Chondrocyte (in vitro differentiated cells): ENCODE measurements at regions not wholly inside any gene's neighbourhood (a gene's known extent, or its start where the extent isn't known, plus 50 kb on each side); places are given as distances from the start of the nearest gene placed in this dataset.

Experiments used
- DNase-seq: peaks from one replicate; pipeline ENCODE4 v3.0.0; 2021; ENCODE audit warnings: mixed read lengths, low spot score
- H3K27ac Mint-ChIP-seq: one replicate; pipeline ENCODE4 v1.8.0; 2021; ENCODE audit warnings: mild to moderate bottlenecking, moderate library complexity, mixed read lengths; ENCODE audit not compliant: unreplicated experiment
- H3K27me3 Mint-ChIP-seq: 2 replicates; pipeline ENCODE4 v1.8.0; 2021; ENCODE audit warnings: low read depth, mixed read lengths
- H3K36me3 Mint-ChIP-seq: 2 replicates; pipeline ENCODE4 v1.8.0; 2021; ENCODE audit warnings: low read depth, mixed read lengths
- H3K4me1 Mint-ChIP-seq: 2 replicates; pipeline ENCODE4 v1.8.0; 2021; ENCODE audit warnings: low read depth, mild to moderate bottlenecking, mixed read lengths
- H3K4me3 Mint-ChIP-seq: one replicate; pipeline ENCODE4 v1.8.0; 2021; ENCODE audit warnings: mild to moderate bottlenecking, moderate library complexity, mixed read lengths; ENCODE audit not compliant: unreplicated experiment
- H3K9me3 Mint-ChIP-seq: 2 replicates; pipeline ENCODE4 v1.8.0; 2021; ENCODE audit warnings: low read depth, mixed read lengths
- CTCF ChIP-seq: fragments of 200-600 bp; sonication (generic); IDR thresholded peaks from 2 replicates; pipeline ENCODE4 v1.5.0; 2021; ENCODE audit warnings: antibody characterized with exemption, mild to moderate bottlenecking, moderate library complexity

GRCh38 chr2:150282771-150283371, 204.6 kb downstream of the RND3 start:
- no peak overlapping the region for H3K4me3 Mint-ChIP-seq
- DNase-seq, result no peak
- H3K4me1 Mint-ChIP-seq, result peaks cover 12% of the 10 kb centered on the region
- no peak for TF ChIP-seq CTCF
- no peaks in the 10 kb centered on the region for H3K27me3 Mint-ChIP-seq
- no peak overlapping the region for H3K27ac Mint-ChIP-seq
- no peaks in the 10 kb centered on the region for H3K36me3 Mint-ChIP-seq
- no peaks in the 10 kb centered on the region for H3K9me3 Mint-ChIP-seq

- no peak overlapping the region for H3K27ac Mint-ChIP-seq
- no peak for TF ChIP-seq CTCF
- no peaks in the 10 kb centered on the region for H3K27me3 Mint-ChIP-seq
- H3K9me3 Mint-ChIP-seq, result peaks cover 2% of the 10 kb centered on the region
- DNase-seq, result no peak
- peaks cover under 1% of the 10 kb centered on the region for H3K36me3 Mint-ChIP-seq
- H3K4me1 Mint-ChIP-seq, result peaks cover 12% of the 10 kb centered on the region
- H3K4me3 Mint-ChIP-seq, result no peak overlapping the region
These were observed 205.1 kb downstream of the RND3 start for GRCh38 chr2:150282357-150282756.

- peak overlapping the region; percentile 49 for H3K27ac Mint-ChIP-seq
These were observed 207.2 kb downstream of the RND3 start for GRCh38 chr2:150280231-150280630.

GRCh38 chr2:150279686-150280085, 207.8 kb downstream of the RND3 start:
- Mint-ChIP-seq H3K36me3 (peaks cover 5% of the 10 kb centered on the region), H3K4me1 (peaks cover 12% of the 10 kb centered on the region), H3K4me3 (no peak overlapping the region), H3K27ac (peak overlapping the region; percentile 49), H3K27me3 (no peaks in the 10 kb centered on the region), H3K9me3 (peaks cover 14% of the 10 kb centered on the region)
- no peak for DNase-seq
- no peak for TF ChIP-seq CTCF

More at GRCh38 chr2:150280231-150280630, 207.2 kb downstream of the RND3 start:
- Mint-ChIP-seq H3K36me3 (peaks cover 5% of the 10 kb centered on the region), H3K4me1 (peaks cover 12% of the 10 kb centered on the region), H3K9me3 (peaks cover 14% of the 10 kb centered on the region), H3K4me3 (no peak overlapping the region), H3K27me3 (no peaks in the 10 kb centered on the region)
- TF ChIP-seq CTCF, result no peak
- no peak for DNase-seq

GRCh38 chr2:150276737-150277136, 210.7 kb downstream of the RND3 start:
- Mint-ChIP-seq H3K4me1 (peaks cover 24% of the 10 kb centered on the region), H3K9me3 (peaks cover 14% of the 10 kb centered on the region), H3K27ac (no peak overlapping the region), H3K4me3 (no peak overlapping the region), H3K27me3 (no peaks in the 10 kb centered on the region), H3K36me3 (peaks cover 5% of the 10 kb centered on the region)
- TF ChIP-seq CTCF, result no peak
- no peak for DNase-seq
